ENCODE measurements at regions not wholly inside any gene's neighbourhood (a gene's known extent, or its start where the extent isn't known, plus 50 kb on each side); places are given as distances from the start of the nearest gene placed in this dataset.

GRCh38 chr3:152558386-152558785 lies 276.5 kb upstream of the P2RY1 start:
- TF ChIP-seq FOS (IDR thresholded peaks at IDR 0.05; ENCODE audit: borderline replicate concordance, insufficient read depth, low read length): no peak
- no peak for TF ChIP-seq JUN (IDR thresholded peaks at IDR 0.05; ENCODE audit: borderline replicate concordance, insufficient read depth, insufficient read length, low read depth)
- no peak for TF ChIP-seq POLR2AphosphoS5 (IDR thresholded peaks at IDR 0.05; ENCODE audit: insufficient read depth, low read depth, low read length)
- no peak for TF ChIP-seq POLR2A (IDR thresholded peaks at IDR 0.05; ENCODE audit: low read depth, low read length)
- CTCF ChIA-PET: no interaction called here

DNA sequence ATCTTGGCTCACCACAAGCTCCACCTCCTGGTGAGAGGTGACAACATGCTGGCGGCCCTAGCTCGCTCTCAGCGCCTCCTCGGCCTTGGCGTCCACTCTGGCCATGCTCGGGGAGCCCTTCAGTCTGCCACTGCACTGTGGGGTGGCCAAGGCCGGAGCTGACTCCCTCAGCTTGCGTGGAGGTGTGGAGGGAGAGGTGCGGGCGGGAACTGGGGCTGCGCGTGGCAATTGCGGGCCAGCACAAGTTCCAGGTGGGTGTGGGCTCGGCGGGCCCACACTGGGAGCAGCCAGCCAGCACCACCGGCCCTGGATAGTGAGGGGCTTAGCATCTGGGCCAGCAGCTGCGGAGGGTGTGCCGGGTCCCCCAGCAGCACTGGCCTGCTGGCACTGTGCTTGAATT lies 275.7 kb upstream of the P2RY1 start:
- FAIRE-seq: no peak
- no peak overlapping the region for H3K4me3 ChIP-seq (replicated peaks in 1 of 3; ENCODE audit: insufficient read depth in 1 of 3, low read depth in 1 of 3, low read length in 3 of 3)
- no peaks in the 10 kb centered on the region for H4K20me1 ChIP-seq (replicated peaks; ENCODE audit: control insufficient read depth, extremely low read depth, insufficient read depth, low read length)
- no peak overlapping the region for H3K9ac ChIP-seq (replicated peaks; ENCODE audit: extremely low read depth, insufficient read depth, low read length)
- peaks cover 5% of the 10 kb centered on the region for H3K4me1 ChIP-seq (ENCODE audit: control insufficient read depth, extremely low read depth, insufficient read depth, low read length)
- no peaks in the 10 kb centered on the region for H3K79me2 ChIP-seq (ENCODE audit: control insufficient read depth, insufficient read depth, low read length)
- no peak overlapping the region for H3K4me2 ChIP-seq (ENCODE audit: insufficient read depth, low read length)
- H3K36me3 ChIP-seq (ENCODE audit: control insufficient read depth in 2 of 2, extremely low read depth in 1 of 2, insufficient read depth in 2 of 2, low read length in 2 of 2): no peaks in the 10 kb centered on the region
- dilution Hi-C loops (cut with MboI; ENCODE audit: extremely low pct_ligation_motif_present, low sequenced_read_pairs) (no loop called here), intact Hi-C loops (cut with micrococcal nuclease) (no loop called here)
- ChIA-PET POLR2A (no interaction called here), CTCF (no interaction called here)
- BruUV-seq (replicated peaks): no TSS peak
- DNase-seq (ENCODE audit: low read depth, low spot score): no peak
- no peaks in the 10 kb centered on the region for H3K9me3 ChIP-seq (replicated peaks; ENCODE audit: control insufficient read depth, insufficient read depth, low read length)
- H3K9me1 ChIP-seq (replicated peaks; ENCODE audit: control insufficient read depth, extremely low read depth, insufficient read depth, low read length): no peaks in the 10 kb centered on the region
- TF ChIP-seq FOS (IDR thresholded peaks at IDR 0.05; ENCODE audit: borderline replicate concordance, insufficient read depth, low read length): no peak
- no peak for TF ChIP-seq JUN (IDR thresholded peaks at IDR 0.05; ENCODE audit: borderline replicate concordance, insufficient read depth, insufficient read length, low read depth)
- no peak for TF ChIP-seq CTCF (IDR thresholded peaks at IDR 0.05; ENCODE audit: extremely low read depth in 1 of 2, insufficient read depth in 1 of 2, low read depth in 1 of 2, low read length in 2 of 2)
- TF ChIP-seq GATA2 (IDR thresholded peaks at IDR 0.05; ENCODE audit: insufficient read depth, insufficient read length, low read depth, low read length): no peak
- TF ChIP-seq EZH2 (IDR thresholded peaks at IDR 0.05; ENCODE audit: borderline replicate concordance, low read depth, low read length, severe bottlenecking): no peak
- TF ChIP-seq POLR2A (IDR thresholded peaks at IDR 0.05; ENCODE audit: low read depth, low read length): no peak
- TF ChIP-seq POLR2AphosphoS5 (IDR thresholded peaks at IDR 0.05; ENCODE audit: insufficient read depth, low read depth, low read length): no peak
- TF ChIP-seq MYC (IDR thresholded peaks at IDR 0.05; ENCODE audit: low read depth, low read length): no peak
- TF ChIP-seq, protein P1, sequence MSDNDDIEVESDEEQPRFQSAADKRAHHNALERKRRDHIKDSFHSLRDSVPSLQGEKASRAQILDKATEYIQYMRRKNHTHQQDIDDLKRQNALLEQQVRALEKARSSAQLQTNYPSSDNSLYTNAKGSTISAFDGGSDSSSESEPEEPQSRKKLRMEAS (IDR thresholded peaks at IDR 0.05; ENCODE audit: insufficient read depth, insufficient read length): no peak
- no peak overlapping the region for H2AFZ ChIP-seq (ENCODE audit: low read depth, low read length)
- no peaks in the 10 kb centered on the region for H3K27me3 ChIP-seq (ENCODE audit: control insufficient read depth in 2 of 2, insufficient read depth in 2 of 2, low read length in 2 of 2)
- H3K27ac ChIP-seq (ENCODE audit: insufficient read depth, low read depth, low read length): no peak overlapping the region

More at GRCh38 chr3:152558386-152558785, 276.5 kb upstream of the P2RY1 start:
- H3K9me1 ChIP-seq (replicated peaks; ENCODE audit: control insufficient read depth, extremely low read depth, insufficient read depth, low read length): no peaks in the 10 kb centered on the region
- intact Hi-C loops (cut with micrococcal nuclease): no loop called here
- DNase-seq (ENCODE audit: low read depth, low spot score) (no peak), FAIRE-seq (no peak)
- no peak overlapping the region for H3K4me2 ChIP-seq (ENCODE audit: insufficient read depth, low read length)
- no peak overlapping the region for H3K4me3 ChIP-seq (replicated peaks in 1 of 3; ENCODE audit: insufficient read depth in 1 of 3, low read depth in 1 of 3, low read length in 3 of 3)
- POLR2A ChIA-PET: no interaction called here
- H3K9me3 ChIP-seq (replicated peaks; ENCODE audit: control insufficient read depth, insufficient read depth, low read length): no peaks in the 10 kb centered on the region
- H3K27ac ChIP-seq (ENCODE audit: insufficient read depth, low read depth, low read length): no peak overlapping the region
- H3K4me1 ChIP-seq (ENCODE audit: control insufficient read depth, extremely low read depth, insufficient read depth, low read length): peaks cover 5% of the 10 kb centered on the region
- no TSS peak for BruUV-seq (replicated peaks)
- H3K79me2 ChIP-seq (ENCODE audit: control insufficient read depth, insufficient read depth, low read length): no peaks in the 10 kb centered on the region
- no peaks in the 10 kb centered on the region for H3K36me3 ChIP-seq (ENCODE audit: control insufficient read depth in 2 of 2, extremely low read depth in 1 of 2, insufficient read depth in 2 of 2, low read length in 2 of 2)
- no peaks in the 10 kb centered on the region for H3K27me3 ChIP-seq (ENCODE audit: control insufficient read depth in 2 of 2, insufficient read depth in 2 of 2, low read length in 2 of 2)
- dilution Hi-C loops (cut with MboI; ENCODE audit: extremely low pct_ligation_motif_present, low sequenced_read_pairs): no loop called here
- no peak overlapping the region for H2AFZ ChIP-seq (ENCODE audit: low read depth, low read length)
- no peak overlapping the region for H3K9ac ChIP-seq (replicated peaks; ENCODE audit: extremely low read depth, insufficient read depth, low read length)
- no peaks in the 10 kb centered on the region for H4K20me1 ChIP-seq (replicated peaks; ENCODE audit: control insufficient read depth, extremely low read depth, insufficient read depth, low read length)

All from endothelial cell of umbilical vein (primary cell).